Activated CD4-positive, alpha-beta T cell treated with anti-CD3 and anti-CD28 coated beads, Interleukin-10, Interleukin-2, amounts not matched to agents 100 ng/mL and 50 ng/mL, durations not matched to agents 16 hours and 8 hours (primary cell): ENCODE measurements at regions not wholly inside any gene's neighbourhood (a gene's known extent, or its start where the extent isn't known, plus 50 kb on each side); places are given as distances from the start of the nearest gene placed in this dataset.

Source experiments
- DNase-seq: peaks from one replicate; pipeline ENCODE4 v3.0.0-alpha.2; 2020

- DNase-seq = no peak
These were observed 58.9 kb downstream of the NUDT11 start for GRCh38 chrX:51437521-51437920.

GRCh38 chrX:51435101-51435500 is 61.3 kb downstream of the NUDT11 start:
- no peak for DNase-seq

- DNase-seq = no peak
These were observed 74.3 kb downstream of the NUDT11 start for GRCh38 chrX:51421972-51422597.

- DNase-seq = peak; percentile 64
These were observed 75.8 kb downstream of the NUDT11 start for GRCh38 chrX:51420610-51421009.

- DNase-seq = no peak
These were observed 75.8 kb downstream of the NUDT10 start for GRCh38 chrX:51408462-51408861.

- DNase-seq = no peak
These were observed 75.1 kb downstream of the NUDT10 start for GRCh38 chrX:51407520-51408409.

GRCh38 chrX:51406688-51407519 is 74.3 kb downstream of the NUDT10 start:
- no peak for DNase-seq

GRCh38 chrX:51404445-51404844 is 71.8 kb downstream of the NUDT10 start:
- DNase-seq = no peak

GRCh38 chrX:51395810-51396728 is 63.4 kb downstream of the NUDT10 start:
- DNase-seq = peak; percentile 39

- no peak for DNase-seq
These were observed 62.8 kb downstream of the NUDT10 start for GRCh38 chrX:51395480-51395809.
